Vagina (tissue), 2 donors: ENCODE measurements at regions not wholly inside any gene's neighbourhood (a gene's known extent, or its start where the extent isn't known, plus 50 kb on each side); places are given as distances from the start of the nearest gene placed in this dataset.

Experiments used
- DNase-seq, 2 donors: peaks; one replicate each; pipeline ENCODE4 v3.0.0-alpha.2; 2017; ENCODE audit errors: extremely low spot score in 2 of 2
- H3K27ac ChIP-seq: fragments of 200-600 bp; sonication (generic); one replicate; pipeline ENCODE4 v1.5.1; 2019
- H3K27me3 ChIP-seq: fragments of 200-600 bp; sonication (generic); one replicate; pipeline ENCODE4 v1.5.1; 2019
- H3K36me3 ChIP-seq, 2 donors: fragments of 200-600 bp; sonication (generic); one replicate each; pipeline ENCODE4 v1.5.1; 2017 to 2019
- H3K4me1 ChIP-seq: fragments of 200-600 bp; sonication (generic); one replicate; pipeline ENCODE4 v1.5.1; 2019
- H3K4me3 ChIP-seq, 2 donors: fragments of 200-600 bp; sonication (generic); 1 replicate in 1 of 2; 2 replicates in 1 of 2; pipeline ENCODE4 v1.5.1; 2016 to 2019
- H3K9me3 ChIP-seq: fragments of 200-600 bp; sonication (generic); one replicate; pipeline ENCODE4 v1.5.1; 2019
- POLR2A ChIP-seq, 2 donors: fragments of 450-650 bp; IDR thresholded peaks; one replicate each; pipeline ENCODE4 v1.6.1; 2017; ENCODE audit warnings: antibody characterized with exemption in 2 of 2, mild to moderate bottlenecking in 2 of 2, moderate library complexity in 2 of 2
- POLR2AphosphoS5 ChIP-seq, 2 donors: sonication (generic); formaldehyde crosslinking; IDR thresholded peaks; one replicate each; pipeline ENCODE4 v1.9.0; 2017; ENCODE audit warnings: antibody characterized with exemption in 2 of 2, mild to moderate bottlenecking in 2 of 2, low read depth in 1 of 2; ENCODE audit not compliant: insufficient read depth in 1 of 2
- intact Hi-C: fragments of 100-400 bp; cut with DNase I; formaldehyde crosslinking; loops from one replicate; pipeline ENCODE4 v1.15.1; 2023
- TF ChIP-seq, protein P1 (sequence below), 3 experiments: fragments of 450-650 bp in 2 of 3; fragments of 200-600 bp in 1 of 3; sonication (generic) in 1 of 3; IDR thresholded peaks; one replicate each; pipeline ENCODE4 v1.5.1; 2017 to 2019; ENCODE audit warnings: antibody characterized with exemption in 3 of 3, mild to moderate bottlenecking in 2 of 3, moderate library complexity in 2 of 3

DNA sequence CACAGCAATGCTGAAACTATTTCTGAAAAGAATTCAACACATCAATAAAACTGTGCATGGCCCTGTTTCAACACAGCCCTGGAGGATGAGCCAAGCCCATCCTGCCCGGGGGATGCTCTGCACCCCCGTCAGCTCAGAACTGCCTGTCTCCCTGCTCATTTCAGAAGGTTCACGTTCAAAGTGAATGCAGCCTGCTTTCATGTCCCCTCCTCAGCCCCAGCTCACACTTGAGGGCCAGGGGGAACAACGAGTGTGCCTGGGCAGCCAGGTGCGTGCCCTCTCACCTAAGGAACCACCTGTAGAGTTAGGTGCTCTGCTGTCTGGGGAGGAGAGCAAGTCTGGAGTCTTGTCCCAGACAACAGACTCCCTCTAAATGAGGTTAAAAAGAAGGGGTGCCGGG lies 348.5 kb upstream of the IRX2 start:
- no peaks in the 10 kb centered on the region for H3K9me3 ChIP-seq
- H3K4me3 ChIP-seq = no peak overlapping the region
- intact Hi-C loops = no loop called here
- no peak for DNase-seq
- H3K27ac ChIP-seq = no peak overlapping the region
- H3K27me3 ChIP-seq = no peaks in the 10 kb centered on the region
- TF ChIP-seq POLR2A (IDR thresholded peaks at IDR 0.05) (no peak), POLR2AphosphoS5 (IDR thresholded peaks at IDR 0.05; ENCODE audit: insufficient read depth in 1 of 2, low read depth in 1 of 2) (no peak)
- TF ChIP-seq, protein P1, sequence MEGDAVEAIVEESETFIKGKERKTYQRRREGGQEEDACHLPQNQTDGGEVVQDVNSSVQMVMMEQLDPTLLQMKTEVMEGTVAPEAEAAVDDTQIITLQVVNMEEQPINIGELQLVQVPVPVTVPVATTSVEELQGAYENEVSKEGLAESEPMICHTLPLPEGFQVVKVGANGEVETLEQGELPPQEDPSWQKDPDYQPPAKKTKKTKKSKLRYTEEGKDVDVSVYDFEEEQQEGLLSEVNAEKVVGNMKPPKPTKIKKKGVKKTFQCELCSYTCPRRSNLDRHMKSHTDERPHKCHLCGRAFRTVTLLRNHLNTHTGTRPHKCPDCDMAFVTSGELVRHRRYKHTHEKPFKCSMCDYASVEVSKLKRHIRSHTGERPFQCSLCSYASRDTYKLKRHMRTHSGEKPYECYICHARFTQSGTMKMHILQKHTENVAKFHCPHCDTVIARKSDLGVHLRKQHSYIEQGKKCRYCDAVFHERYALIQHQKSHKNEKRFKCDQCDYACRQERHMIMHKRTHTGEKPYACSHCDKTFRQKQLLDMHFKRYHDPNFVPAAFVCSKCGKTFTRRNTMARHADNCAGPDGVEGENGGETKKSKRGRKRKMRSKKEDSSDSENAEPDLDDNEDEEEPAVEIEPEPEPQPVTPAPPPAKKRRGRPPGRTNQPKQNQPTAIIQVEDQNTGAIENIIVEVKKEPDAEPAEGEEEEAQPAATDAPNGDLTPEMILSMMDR (IDR thresholded peaks at IDR 0.05) = no peak
- no peaks in the 10 kb centered on the region for H3K36me3 ChIP-seq
- H3K4me1 ChIP-seq = no peaks in the 10 kb centered on the region

DNA sequence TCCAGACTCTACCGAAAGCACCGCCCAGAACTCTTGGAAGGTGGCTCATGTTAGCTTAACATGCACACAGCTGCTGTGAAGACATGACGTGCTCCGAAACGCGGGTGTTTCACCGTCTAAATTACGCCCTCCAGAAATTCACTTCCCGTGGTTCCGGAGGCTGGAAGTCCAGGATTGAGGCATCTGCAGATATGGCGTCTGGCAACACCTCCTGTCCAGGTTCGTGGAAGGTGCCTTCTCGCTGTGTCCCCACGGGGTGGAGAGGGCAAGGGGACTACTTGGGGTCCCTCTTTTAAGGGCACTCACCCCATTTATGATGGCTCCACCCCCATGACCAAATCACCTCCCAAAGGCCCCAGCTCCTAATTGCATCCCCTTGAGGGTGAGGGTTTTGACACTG lies 348.0 kb upstream of the IRX2 start:
- no peaks in the 10 kb centered on the region for H3K4me1 ChIP-seq
- H3K27me3 ChIP-seq = no peaks in the 10 kb centered on the region
- no peak overlapping the region for H3K4me3 ChIP-seq
- TF ChIP-seq, protein P1 (IDR thresholded peaks at IDR 0.05) = no peak
- TF ChIP-seq POLR2A (IDR thresholded peaks at IDR 0.05) (no peak), POLR2AphosphoS5 (IDR thresholded peaks at IDR 0.05; ENCODE audit: insufficient read depth in 1 of 2, low read depth in 1 of 2) (no peak)
- no peaks in the 10 kb centered on the region for H3K36me3 ChIP-seq
- no peak for DNase-seq
- intact Hi-C loops = no loop called here
- no peak overlapping the region for H3K27ac ChIP-seq
- H3K9me3 ChIP-seq = no peaks in the 10 kb centered on the region

DNA sequence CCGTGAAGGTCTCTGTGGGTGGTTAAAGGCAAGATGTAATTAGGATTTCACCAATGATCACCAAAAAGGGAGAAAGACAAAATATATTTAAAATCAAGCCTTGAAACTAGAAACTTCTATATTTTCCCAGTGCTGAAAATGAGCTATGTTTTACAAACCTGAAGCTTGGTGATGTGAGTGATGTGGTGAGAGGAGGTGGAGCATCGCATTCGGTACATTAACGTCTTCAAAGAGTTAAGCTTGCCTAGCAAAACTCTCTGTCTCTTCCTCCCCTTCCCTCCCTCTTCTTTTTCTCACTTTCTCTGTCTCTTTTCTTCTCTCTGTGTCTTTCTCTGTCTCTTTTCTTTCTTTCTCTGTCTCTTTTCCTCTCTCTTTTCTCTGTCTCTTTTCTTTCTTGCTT lies 347.3 kb upstream of the IRX2 start:
- Histone ChIP-seq H3K9me3 (no peaks in the 10 kb centered on the region), H3K4me1 (no peaks in the 10 kb centered on the region), H3K36me3 (no peaks in the 10 kb centered on the region), H3K27ac (no peak overlapping the region), H3K27me3 (no peaks in the 10 kb centered on the region), H3K4me3 (no peak overlapping the region)
- TF ChIP-seq POLR2AphosphoS5 (IDR thresholded peaks at IDR 0.05; ENCODE audit: insufficient read depth in 1 of 2, low read depth in 1 of 2) (no peak), POLR2A (IDR thresholded peaks at IDR 0.05) (no peak)
- TF ChIP-seq, protein P1 (IDR thresholded peaks at IDR 0.05) = no peak
- no peak for DNase-seq
- intact Hi-C loops = no loop called here

DNA sequence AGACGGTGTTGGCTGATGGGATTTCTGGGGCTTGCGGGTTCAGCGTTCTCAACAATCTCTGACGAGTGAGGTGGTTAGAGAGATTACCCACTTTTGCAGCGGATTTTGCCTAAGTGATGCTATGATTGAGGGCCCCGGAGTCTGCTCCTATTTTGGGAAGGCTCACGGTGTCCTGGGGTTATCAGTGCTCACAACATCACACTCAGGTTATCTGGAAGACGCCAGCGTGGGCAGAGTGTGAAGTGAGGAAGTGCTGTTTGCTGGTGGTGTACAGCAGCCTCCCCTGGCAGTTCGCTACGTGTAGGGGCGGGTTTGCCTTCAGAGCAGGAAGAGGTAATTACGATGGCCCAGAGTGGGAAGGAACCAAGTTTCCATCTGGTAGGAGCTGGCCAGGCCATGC lies 341.2 kb upstream of the IRX2 start:
- DNase-seq = no peak
- no peak overlapping the region for H3K27ac ChIP-seq
- H3K27me3 ChIP-seq = no peaks in the 10 kb centered on the region
- no peaks in the 10 kb centered on the region for H3K36me3 ChIP-seq
- H3K4me3 ChIP-seq = no peak overlapping the region
- TF ChIP-seq POLR2AphosphoS5 (IDR thresholded peaks at IDR 0.05; ENCODE audit: insufficient read depth in 1 of 2, low read depth in 1 of 2) (no peak), POLR2A (IDR thresholded peaks at IDR 0.05) (no peak)
- TF ChIP-seq, protein P1 (IDR thresholded peaks at IDR 0.05) = no peak
- H3K9me3 ChIP-seq = no peaks in the 10 kb centered on the region
- H3K4me1 ChIP-seq = no peaks in the 10 kb centered on the region
- intact Hi-C loops = no loop called here

DNA sequence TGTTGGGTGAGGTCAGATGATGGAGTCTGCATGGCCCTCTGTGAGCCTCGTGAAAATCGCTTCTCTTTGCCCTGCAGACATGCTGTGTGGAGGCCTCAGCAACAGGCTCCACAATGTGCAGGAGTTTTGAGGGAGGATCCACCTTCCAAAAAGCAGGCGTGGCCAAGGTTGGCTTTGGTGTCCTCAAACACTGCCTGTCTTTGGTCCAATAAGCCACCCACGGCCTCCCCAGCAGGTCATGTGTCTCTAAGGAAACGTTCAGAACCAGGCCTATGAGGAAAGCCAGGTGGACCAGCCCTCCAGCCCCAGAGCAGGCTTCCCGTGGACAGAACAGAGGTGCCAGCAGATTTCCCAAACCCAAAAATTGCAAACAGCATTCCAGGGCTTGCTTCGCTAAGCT lies 340.7 kb upstream of the IRX2 start:
- no peaks in the 10 kb centered on the region for H3K9me3 ChIP-seq
- DNase-seq = no peak
- no peaks in the 10 kb centered on the region for H3K4me1 ChIP-seq
- intact Hi-C loops = no loop called here
- no peaks in the 10 kb centered on the region for H3K36me3 ChIP-seq
- no peak overlapping the region for H3K4me3 ChIP-seq
- TF ChIP-seq POLR2A (IDR thresholded peaks at IDR 0.05) (no peak), POLR2AphosphoS5 (IDR thresholded peaks at IDR 0.05; ENCODE audit: insufficient read depth in 1 of 2, low read depth in 1 of 2) (no peak)
- TF ChIP-seq, protein P1 (IDR thresholded peaks at IDR 0.05) = no peak
- no peaks in the 10 kb centered on the region for H3K27me3 ChIP-seq
- H3K27ac ChIP-seq = no peak overlapping the region
